ENCODE measurements at regions not wholly inside any gene's neighbourhood (a gene's known extent, or its start where the extent isn't known, plus 50 kb on each side); places are given as distances from the start of the nearest gene placed in this dataset.

- no peak for DNase-seq
Observed at GRCh38 chr12:67370979-67371378, 101.8 kb downstream of the CAND1 start.

GRCh38 chr12:67377021-67377420 lies 107.9 kb downstream of the CAND1 start:
- DNase-seq: no peak

- DNase-seq: no peak
Observed at GRCh38 chr12:67377541-67377940, 108.4 kb downstream of the CAND1 start.

- DNase-seq: no peak
Observed at GRCh38 chr12:67382241-67382871, 113.2 kb downstream of the CAND1 start.

- no peak for DNase-seq
Observed at GRCh38 chr12:67386869-67387565, 117.9 kb downstream of the CAND1 start.

- no peak for DNase-seq
Observed at GRCh38 chr12:67388331-67389138, 119.4 kb downstream of the CAND1 start.

GRCh38 chr12:67390273-67390672 lies 121.1 kb downstream of the CAND1 start:
- no peak for DNase-seq

- DNase-seq: no peak
Observed at GRCh38 chr12:67391034-67391433, 121.9 kb downstream of the CAND1 start.

GRCh38 chr12:67391656-67392055 lies 122.5 kb downstream of the CAND1 start:
- DNase-seq: no peak

- no peak for DNase-seq
Observed at GRCh38 chr12:67394550-67394949, 125.4 kb downstream of the CAND1 start.

GRCh38 chr12:67400742-67401141 lies 131.6 kb downstream of the CAND1 start:
- DNase-seq: no peak

- no peak for DNase-seq
Observed at GRCh38 chr12:67410246-67410645, 141.1 kb downstream of the CAND1 start.

- no peak for DNase-seq
Observed at GRCh38 chr12:67410667-67411067, 141.5 kb downstream of the CAND1 start.

- no peak for DNase-seq
Observed at GRCh38 chr12:67411562-67411961, 142.4 kb downstream of the CAND1 start.

GRCh38 chr12:67413577-67413976 lies 144.4 kb downstream of the CAND1 start:
- DNase-seq: no peak

- no peak for DNase-seq
Observed at GRCh38 chr12:67414011-67414715, 145.0 kb downstream of the CAND1 start.

- DNase-seq: no peak
Observed at GRCh38 chr12:67415473-67415872, 146.3 kb downstream of the CAND1 start.

- no peak for DNase-seq
Observed at GRCh38 chr12:67419810-67420209, 150.7 kb downstream of the CAND1 start.

- no peak for DNase-seq
Observed at GRCh38 chr12:67420506-67420905, 151.3 kb downstream of the CAND1 start.

GRCh38 chr12:67422081-67422480 lies 152.9 kb downstream of the CAND1 start:
- DNase-seq: no peak

- DNase-seq: no peak
Observed at GRCh38 chr12:67424784-67425183, 155.6 kb downstream of the CAND1 start.

GRCh38 chr12:67425394-67425793 lies 156.2 kb downstream of the CAND1 start:
- DNase-seq: no peak

GRCh38 chr12:67426067-67426466 lies 156.9 kb downstream of the CAND1 start:
- DNase-seq: no peak

Measured in stimulated activated CD4-positive, alpha-beta T cell treated with anti-CD3 and anti-CD28 coated beads, Interleukin-12 subunit alpha, Interleukin-12 subunit beta, amount 100 ng/mL, for 4 hours (primary cell).